BJ (cell line): ENCODE measurements at regions not wholly inside any gene's neighbourhood (a gene's known extent, or its start where the extent isn't known, plus 50 kb on each side); places are given as distances from the start of the nearest gene placed in this dataset.

Source experiments
- CTCF ChIA-PET: fragments of 350-600 bp; formaldehyde crosslinking; extraction: SDS; loops from one replicate; lab custom pipeline; 2021; ENCODE audit warnings: antibody characterized with exemption, inconsistent platforms; lab: Yijun Ruan, JAX
- POLR2A ChIA-PET: fragments of 300-600 bp; sonication (Branson Sonifier 250); formaldehyde crosslinking; extraction: SDS; loops from one replicate; lab custom pipeline; 2021; ENCODE audit warnings: antibody characterized with exemption; lab: Charles Lee
- DNase-seq: peaks from one replicate; pipeline ENCODE4 v3.0.0-alpha.2; 2011; ENCODE audit warnings: low read depth
- H3K27me3 ChIP-seq: 2 replicates; pipeline ENCODE4 v1.6.0; 2011; ENCODE audit warnings: low read length; ENCODE audit not compliant: control insufficient read depth, insufficient read depth
- H3K36me3 ChIP-seq: 2 replicates; pipeline ENCODE4 v1.5.1; 2011; ENCODE audit warnings: low read length; ENCODE audit not compliant: control insufficient read depth, insufficient read depth
- H3K4me3 ChIP-seq: 2 replicates; pipeline ENCODE4 v1.5.1; 2011; ENCODE audit warnings: low read depth, mild to moderate bottlenecking, control low read depth, low read length
- TF ChIP-seq, protein P1 (sequence below): IDR thresholded peaks from 2 replicates; pipeline ENCODE4 v1.5.1; 2011; ENCODE audit warnings: low read depth, mild to moderate bottlenecking, control low read depth, inconsistent platforms, low read length, moderate library complexity; ENCODE audit not compliant: insufficient read depth

DNA sequence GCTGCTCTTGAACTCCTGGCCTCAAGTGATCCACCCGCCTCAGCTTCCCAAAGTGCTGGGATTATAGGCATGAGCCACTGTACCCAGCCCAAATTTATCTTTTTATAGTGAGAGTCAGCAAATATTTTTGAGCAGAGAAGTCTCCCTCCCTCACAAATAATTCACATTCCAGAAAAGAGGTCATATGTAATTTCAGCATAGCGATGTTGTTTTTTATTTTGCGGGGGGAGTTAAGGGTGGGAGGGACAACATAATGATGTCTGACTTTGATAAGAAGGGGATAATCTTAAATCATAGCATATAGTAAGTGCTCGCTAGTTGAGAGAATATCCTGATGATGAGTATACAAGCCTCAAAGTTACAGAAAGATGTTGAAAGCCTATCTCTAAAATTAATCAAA, 1090.2 kb upstream of the ACVR2A start:
- Histone ChIP-seq H3K4me3 (no peak overlapping the region), H3K27me3 (no peaks in the 10 kb centered on the region), H3K36me3 (no peaks in the 10 kb centered on the region)
- DNase-seq, result no peak
- ChIA-PET CTCF (no interaction called here), POLR2A (no interaction called here)
- TF ChIP-seq, protein P1, sequence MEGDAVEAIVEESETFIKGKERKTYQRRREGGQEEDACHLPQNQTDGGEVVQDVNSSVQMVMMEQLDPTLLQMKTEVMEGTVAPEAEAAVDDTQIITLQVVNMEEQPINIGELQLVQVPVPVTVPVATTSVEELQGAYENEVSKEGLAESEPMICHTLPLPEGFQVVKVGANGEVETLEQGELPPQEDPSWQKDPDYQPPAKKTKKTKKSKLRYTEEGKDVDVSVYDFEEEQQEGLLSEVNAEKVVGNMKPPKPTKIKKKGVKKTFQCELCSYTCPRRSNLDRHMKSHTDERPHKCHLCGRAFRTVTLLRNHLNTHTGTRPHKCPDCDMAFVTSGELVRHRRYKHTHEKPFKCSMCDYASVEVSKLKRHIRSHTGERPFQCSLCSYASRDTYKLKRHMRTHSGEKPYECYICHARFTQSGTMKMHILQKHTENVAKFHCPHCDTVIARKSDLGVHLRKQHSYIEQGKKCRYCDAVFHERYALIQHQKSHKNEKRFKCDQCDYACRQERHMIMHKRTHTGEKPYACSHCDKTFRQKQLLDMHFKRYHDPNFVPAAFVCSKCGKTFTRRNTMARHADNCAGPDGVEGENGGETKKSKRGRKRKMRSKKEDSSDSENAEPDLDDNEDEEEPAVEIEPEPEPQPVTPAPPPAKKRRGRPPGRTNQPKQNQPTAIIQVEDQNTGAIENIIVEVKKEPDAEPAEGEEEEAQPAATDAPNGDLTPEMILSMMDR, result no peak

DNA sequence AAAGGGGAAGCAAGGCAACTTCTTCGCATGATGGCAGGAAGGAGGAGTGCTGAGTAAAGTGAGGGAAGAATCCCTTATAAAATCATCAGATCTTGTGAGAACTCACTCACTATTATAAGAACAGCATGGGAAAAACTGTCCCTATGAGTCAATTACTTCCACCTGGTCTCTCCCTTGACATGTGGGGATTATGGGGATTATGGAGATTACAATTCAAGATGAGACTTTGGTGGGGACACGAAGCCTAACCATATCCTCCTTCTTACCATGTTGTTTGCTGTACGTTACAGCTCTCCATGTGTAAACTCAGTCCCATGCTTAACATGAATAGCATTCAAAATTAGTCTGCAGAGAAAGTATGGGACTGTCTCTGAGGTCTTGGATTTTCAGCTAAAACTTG, 1096.8 kb upstream of the ACVR2A start:
- Histone ChIP-seq H3K27me3 (no peaks in the 10 kb centered on the region), H3K36me3 (no peaks in the 10 kb centered on the region), H3K4me3 (no peak overlapping the region)
- ChIA-PET POLR2A (no interaction called here), CTCF (no interaction called here)
- TF ChIP-seq, protein P1, result no peak
- no peak for DNase-seq

DNA sequence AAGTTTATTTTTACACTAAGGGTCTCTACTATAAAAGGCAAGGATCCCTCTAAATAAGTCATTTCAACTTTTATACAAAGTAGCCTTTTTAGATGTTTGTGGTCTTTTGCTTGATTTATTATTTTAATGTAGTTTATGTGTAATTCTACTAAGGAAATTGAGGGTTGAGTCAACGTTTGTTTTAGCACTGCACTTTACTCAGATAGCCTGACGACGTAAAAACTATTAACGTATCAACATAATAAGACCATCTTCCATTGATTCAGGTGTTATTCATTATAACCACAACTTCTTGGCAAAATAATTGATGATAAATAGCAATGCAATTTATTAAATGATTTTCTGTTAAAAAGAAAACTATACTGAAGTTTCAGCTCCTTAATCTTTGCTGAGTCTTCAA, 1103.6 kb upstream of the ACVR2A start:
- no peak overlapping the region for H3K4me3 ChIP-seq
- ChIA-PET POLR2A (no interaction called here), CTCF (no interaction called here)
- DNase-seq, result no peak
- no peaks in the 10 kb centered on the region for H3K36me3 ChIP-seq
- TF ChIP-seq, protein P1, result no peak
- no peaks in the 10 kb centered on the region for H3K27me3 ChIP-seq

DNA sequence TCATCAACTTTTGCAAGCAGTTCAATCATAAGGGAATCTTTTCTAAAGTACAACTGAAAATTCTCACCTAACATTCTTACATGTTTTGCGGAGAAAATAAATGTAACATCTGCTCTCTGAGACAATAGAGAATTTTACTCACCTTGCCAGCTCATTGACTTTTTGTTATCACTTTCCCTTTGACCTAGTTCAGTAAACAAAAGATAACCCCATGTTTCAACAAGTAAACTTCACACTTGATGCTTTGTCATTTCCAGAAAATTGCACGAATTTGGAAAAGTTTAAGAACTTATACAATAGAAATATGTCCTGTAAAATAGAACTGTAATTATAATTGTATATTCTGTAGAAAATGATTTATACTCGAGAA, 1110.0 kb upstream of the ACVR2A start:
- DNase-seq, result no peak
- CTCF ChIA-PET, result no interaction called here
- POLR2A ChIA-PET, result no interaction called here
- TF ChIP-seq, protein P1, result no peak
- Histone ChIP-seq H3K4me3 (no peak overlapping the region), H3K36me3 (no peaks in the 10 kb centered on the region), H3K27me3 (no peaks in the 10 kb centered on the region)

DNA sequence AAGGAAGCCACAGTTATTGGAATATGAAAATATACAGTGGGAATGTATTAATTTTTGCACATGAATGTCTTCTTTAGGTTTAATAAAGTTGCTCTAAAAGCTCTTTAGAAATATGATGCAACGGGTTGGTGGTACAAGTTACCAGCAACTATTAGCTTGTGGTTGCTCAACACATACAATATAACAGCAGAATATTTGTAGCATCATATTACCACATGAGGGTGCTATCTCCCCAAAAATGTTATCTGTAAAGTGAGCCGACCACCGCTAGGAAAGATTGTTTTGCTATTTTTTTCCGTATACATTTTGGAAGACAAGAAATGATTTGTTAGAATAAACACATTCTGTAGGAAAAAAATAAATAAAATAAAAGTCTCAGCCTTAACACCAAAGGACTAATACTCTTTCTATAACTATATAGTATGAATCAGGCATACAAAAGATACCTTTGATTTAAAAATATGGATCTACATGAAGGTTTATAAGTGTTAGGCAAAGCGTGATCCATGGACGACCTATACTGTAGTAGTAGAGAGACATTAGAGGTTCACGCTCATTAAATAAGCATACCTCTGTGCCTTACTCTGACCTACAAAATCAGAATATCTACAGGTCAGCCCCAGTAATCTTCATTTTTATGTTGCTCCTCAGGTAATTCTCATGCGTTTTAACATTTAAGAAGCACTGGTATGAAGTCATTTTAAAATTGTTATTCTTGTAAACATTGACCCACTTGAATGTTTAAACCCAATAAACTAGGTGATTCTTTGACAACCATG, 1110.6 kb upstream of the ACVR2A start:
- DNase-seq, result peak; percentile 1
- Histone ChIP-seq H3K27me3 (no peaks in the 10 kb centered on the region), H3K4me3 (no peak overlapping the region), H3K36me3 (no peaks in the 10 kb centered on the region)
- CTCF ChIA-PET, result interaction anchor here (0.6 to 0.8 kb wide), 2 partner anchors 8 to 22 kb away, joined by 3 read pairs; no protein-coding TSS in a partner anchor
- TF ChIP-seq, protein P1, result peak; percentile 47
- POLR2A ChIA-PET, result no interaction called here
